NB4 (cell line): ENCODE measurements at regions not wholly inside any gene's neighbourhood (a gene's known extent, or its start where the extent isn't known, plus 50 kb on each side); places are given as distances from the start of the nearest gene placed in this dataset.
"Not testable (repeated sequence)": the region's sequence is repeated elsewhere in the genome, so short reads cannot be mapped to it uniquely, and the experiment has no call there.

Experiments used
- DNase-seq: peaks from one replicate; pipeline ENCODE4 v3.0.0; 2010; ENCODE audit warnings: low read depth
- H3K4me3 ChIP-seq: one replicate; pipeline ENCODE4 v1.5.1; 2011; ENCODE audit warnings: mild to moderate bottlenecking, low read depth, low read length, moderate library complexity
- CTCF ChIP-seq: IDR thresholded peaks from one replicate; pipeline ENCODE4 v1.5.1; 2012; ENCODE audit warnings: low read depth, low read length
- MAX ChIP-seq: IDR thresholded peaks from 2 replicates; pipeline ENCODE4 v1.6.1; 2011; ENCODE audit warnings: low read depth, low read length
- MYC ChIP-seq: IDR thresholded peaks from 2 replicates; pipeline ENCODE4 v1.6.1; 2011; ENCODE audit warnings: low read depth, low read length
- POLR2A ChIP-seq: IDR thresholded peaks from 2 replicates; pipeline ENCODE4 v1.6.1; 2011; ENCODE audit warnings: mild to moderate bottlenecking; ENCODE audit not compliant: insufficient read length; ENCODE audit errors: extremely low read depth

- DNase-seq, result no peak
- TF ChIP-seq POLR2A (no peak), MAX (no peak), CTCF (no peak), MYC (no peak)
- H3K4me3 ChIP-seq, result no peak overlapping the region
Observed at GRCh38 chrX:124747295-124747694, 400.9 kb downstream of the SH2D1A start.

- no peak for DNase-seq
- no peak overlapping the region for H3K4me3 ChIP-seq
- TF ChIP-seq MYC (no peak), POLR2A (no peak), CTCF (no peak), MAX (no peak)
Observed at GRCh38 chrX:124764354-124764753, 418.0 kb downstream of the SH2D1A start.

- H3K4me3 ChIP-seq, result no peak overlapping the region
- TF ChIP-seq MAX (no peak), MYC (no peak), CTCF (no peak), POLR2A (no peak)
- DNase-seq, result no peak
Observed at GRCh38 chrX:124769166-124769565, 422.8 kb downstream of the SH2D1A start.

GRCh38 chrX:124771292-124771691, 424.9 kb downstream of the SH2D1A start:
- DNase-seq, result no peak
- no peak for TF ChIP-seq MYC
- H3K4me3 ChIP-seq, result no peak overlapping the region

GRCh38 chrX:124788253-124788652, 441.9 kb downstream of the SH2D1A start:
- H3K4me3 ChIP-seq, DNase-seq: not testable (repeated sequence)

GRCh38 chrX:124789874-124790273, 443.5 kb downstream of the SH2D1A start:
- not testable (repeated sequence) for DNase-seq, H3K4me3 ChIP-seq

GRCh38 chrX:124791492-124792095, 445.2 kb downstream of the SH2D1A start:
- H3K4me3 ChIP-seq, result no peak overlapping the region
- TF ChIP-seq CTCF, result no peak
- no peak for TF ChIP-seq MYC
- no peak for TF ChIP-seq POLR2A
- no peak for TF ChIP-seq MAX
- DNase-seq, result no peak
